HepG2 (cell line): ENCODE measurements at regions not wholly inside any gene's neighbourhood (a gene's known extent, or its start where the extent isn't known, plus 50 kb on each side); places are given as distances from the start of the nearest gene placed in this dataset.

Experiments used
- ATAC-seq: fragments of 200-7000 bp; cut with Tn5 transposase; 3 replicates; pipeline ENCODE4 v1.9.1; 2020; ENCODE audit warnings: mild to moderate bottlenecking, moderate library complexity
- BruUV-seq: library from RNA; stranded (reverse); fragments of 400-500 nt; replicated peaks from 2 replicates; lab custom pipeline; 2021; lab: Mats Ljungman, UMichigan
- CTCF ChIA-PET: fragments of 300-600 bp; formaldehyde crosslinking; extraction: SDS; loops from one replicate; lab custom pipeline; 2021; ENCODE audit warnings: low total read pairs, inconsistent platforms, low intra/inter-chr PET ratio; lab: Yijun Ruan, JAX
- POLR2A ChIA-PET: fragments of 350-600 bp; sonication (Branson Sonifier 250); formaldehyde crosslinking; loops from one replicate; lab custom pipeline; 2020; ENCODE audit warnings: antibody characterized with exemption, inconsistent platforms; lab: Yijun Ruan, JAX
- DNase-seq: peaks from one replicate; pipeline ENCODE4 v3.0.0-alpha.2; 2015; ENCODE audit warnings: low spot score
- FAIRE-seq: peaks from 3 replicates; lab custom pipeline; 2011; peaks lifted over from hg19 to GRCh38; lab: Jason Lieb, UNC
- H2AFZ ChIP-seq: one replicate; pipeline ENCODE4 v1.6.1; 2011; ENCODE audit warnings: low read length, inconsistent platforms
- H3K27ac ChIP-seq: fragments of 300-600 bp; 3 replicates; pipeline ENCODE4 v1.8.0; 2011; ENCODE audit warnings: mixed run types, mild to moderate bottlenecking, mixed read lengths, low read length, inconsistent platforms; ENCODE audit not compliant: insufficient read depth; ENCODE audit errors: extremely low read length
- H3K27me3 ChIP-seq, 2 experiments: fragments of 200-600 bp in 1 of 2; 2 replicates in 1 of 2; 3 replicates in 1 of 2; pipeline versions ENCODE4 v1.6.0 to v1.8.0; 2011; ENCODE audit warnings: low read length in 2 of 2, mild to moderate bottlenecking in 2 of 2, moderate library complexity in 2 of 2, inconsistent platforms in 1 of 2; ENCODE audit not compliant: insufficient read depth in 2 of 2, control insufficient read depth in 1 of 2
- H3K36me3 ChIP-seq, 2 experiments: fragments of 200-600 bp in 1 of 2; replicated peaks in 1 of 2; 2 replicates in 1 of 2; 3 replicates in 1 of 2; pipeline versions ENCODE4 v1.5.1 to v1.8.0; 2011; ENCODE audit warnings: low read length in 2 of 2, inconsistent platforms in 1 of 2; ENCODE audit not compliant: insufficient read depth in 2 of 2, control insufficient read depth in 1 of 2
- H3K4me1 ChIP-seq: 2 replicates; pipeline ENCODE4 v1.5.1; 2012; ENCODE audit warnings: low read length, inconsistent platforms; ENCODE audit not compliant: insufficient read depth
- H3K4me2 ChIP-seq: 2 replicates; pipeline ENCODE4 v1.6.0; 2011; ENCODE audit warnings: low read depth, low read length, inconsistent platforms
- H3K4me3 ChIP-seq, 3 experiments: fragments of 200-600 bp in 1 of 3; sonication (generic), shearing (Covaris generic) in 1 of 3; replicated peaks in 1 of 3; 2 replicates each; pipeline ENCODE4 v1.5.1; 2011 to 2016; ENCODE audit warnings: low read length in 3 of 3, inconsistent platforms in 2 of 3, low read depth in 2 of 3, mild to moderate bottlenecking in 2 of 3, control low read depth in 1 of 3, mixed read lengths in 1 of 3; ENCODE audit not compliant: insufficient read depth in 1 of 3
- H3K79me2 ChIP-seq: one replicate; pipeline ENCODE4 v1.6.1; 2011; ENCODE audit warnings: low read length, inconsistent platforms; ENCODE audit not compliant: insufficient read depth
- H3K9ac ChIP-seq: 2 replicates; pipeline ENCODE4 v1.6.0; 2011; ENCODE audit warnings: mild to moderate bottlenecking, low read depth, low read length, inconsistent platforms; ENCODE audit not compliant: insufficient read depth
- H3K9me3 ChIP-seq: 2 replicates; pipeline ENCODE4 v1.5.1; 2012; ENCODE audit warnings: mild to moderate bottlenecking, low read length
- H4K20me1 ChIP-seq: 2 replicates; pipeline ENCODE4 v1.6.0; 2011; ENCODE audit warnings: inconsistent platforms, mild to moderate bottlenecking, low read length, moderate library complexity; ENCODE audit not compliant: insufficient read depth
- ATF1 ChIP-seq: IDR thresholded peaks from 2 replicates; pipeline ENCODE4 v1.6.1; 2016; ENCODE audit warnings: mild to moderate bottlenecking, control low read depth
- CEBPG ChIP-seq: IDR thresholded peaks from 2 replicates; pipeline ENCODE4 v1.6.1; 2016
- MTF1 ChIP-seq: sonication (generic); formaldehyde crosslinking; IDR thresholded peaks from 2 replicates; pipeline ENCODE4 v1.5.0; 2020; ENCODE audit warnings: missing genetic modification reagents
- SMC3 ChIP-seq: IDR thresholded peaks from 2 replicates; pipeline ENCODE4 v1.6.1; 2011; ENCODE audit warnings: low read length, improper control_type of control experiment
- ZNF12 ChIP-seq: sonication (generic); formaldehyde crosslinking; IDR thresholded peaks from 2 replicates; pipeline ENCODE4 v1.5.0; 2020; ENCODE audit warnings: missing genetic modification reagents
- ZNF180 ChIP-seq: sonication (generic); formaldehyde crosslinking; IDR thresholded peaks from 2 replicates; pipeline ENCODE4 v1.4.0; 2020; ENCODE audit warnings: low read depth, missing genetic modification reagents, borderline replicate concordance
- ZNF207 ChIP-seq: fragments of 450-650 bp; IDR thresholded peaks from 2 replicates; pipeline ENCODE4 v1.6.1; 2016; ENCODE audit warnings: antibody characterized with exemption, borderline replicate concordance
- ZNF230 ChIP-seq: sonication (generic); formaldehyde crosslinking; IDR thresholded peaks from 2 replicates; pipeline ENCODE4 v1.4.0; 2020; ENCODE audit warnings: mild to moderate bottlenecking, missing genetic modification reagents
- ZNF350 ChIP-seq: sonication (generic); formaldehyde crosslinking; IDR thresholded peaks from 2 replicates; pipeline ENCODE4 v1.4.0; 2020; ENCODE audit warnings: mild to moderate bottlenecking, low read depth, missing genetic modification reagents, borderline replicate concordance
- ZNF607 ChIP-seq: sonication (generic); formaldehyde crosslinking; IDR thresholded peaks from 2 replicates; pipeline ENCODE4 v1.5.1; 2020; ENCODE audit warnings: missing genetic modification reagents, mild to moderate bottlenecking, borderline replicate concordance
- ZNF615 ChIP-seq: sonication (generic); formaldehyde crosslinking; IDR thresholded peaks from 2 replicates; pipeline ENCODE4 v1.5.0; 2020; ENCODE audit warnings: mild to moderate bottlenecking, missing genetic modification reagents, borderline replicate concordance
- WGBS: methylation state at CpG from one replicate; pipeline ENCODE4 v1.1.6; 2017; ENCODE audit warnings: low lambda C conversion rate; 5-methylcytosine and 5-hydroxymethylcytosine counted together
- in situ Hi-C: cut with HindIII; loops from 2 replicates; pipeline ENCODE4 v1.10.0; 2017; ENCODE audit warnings: low pct_unique_long_range_greater_than_20kb; ENCODE audit not compliant: extremely low pct_ligation_motif_present
- intact Hi-C: fragments of 100-400 bp; cut with micrococcal nuclease; formaldehyde crosslinking; loops from one replicate; pipeline ENCODE4 v1.10.0; 2022; ENCODE audit not compliant: unreplicated experiment
- TF ChIP-seq, protein P1 (sequence below), 2 experiments: IDR thresholded peaks; 2 replicates each; pipeline ENCODE4 v1.6.1; 2011 to 2012; ENCODE audit warnings: low read length in 2 of 2, borderline replicate concordance in 1 of 2, low read depth in 1 of 2, mild to moderate bottlenecking in 1 of 2, moderate library complexity in 1 of 2
- TF ChIP-seq, protein P2 (sequence below): sonication (generic); formaldehyde crosslinking; IDR thresholded peaks from 2 replicates; pipeline ENCODE4 v1.5.1; 2020; ENCODE audit warnings: missing genetic modification reagents, mild to moderate bottlenecking, borderline replicate concordance

DNA sequence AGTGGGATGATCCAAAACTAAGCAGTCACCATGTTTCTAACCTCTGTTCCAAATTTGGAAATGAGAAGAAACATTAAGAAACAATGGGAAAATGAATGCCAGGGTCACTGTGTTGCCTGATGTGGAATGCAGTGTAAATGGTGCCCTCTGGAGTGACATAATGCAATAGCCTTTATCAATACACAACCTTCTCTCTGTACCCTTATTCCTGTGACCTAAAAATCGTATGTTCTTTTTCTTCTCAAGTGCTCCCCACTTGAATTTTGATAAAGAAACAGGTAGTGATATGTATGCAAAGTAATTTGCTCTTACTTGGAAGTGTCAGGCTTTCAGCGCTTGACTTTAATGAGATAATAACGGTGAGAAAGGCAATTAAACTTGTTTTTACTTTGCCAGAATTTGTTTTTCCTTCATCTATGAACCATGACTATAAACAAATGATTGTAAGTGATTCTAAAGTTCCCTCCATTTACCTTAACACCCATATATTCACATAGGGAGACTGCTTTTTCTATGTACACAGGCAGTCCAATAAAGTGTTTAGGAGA lies 145.8 kb upstream of the THRB start (continued):
- TF ChIP-seq, protein P1, sequence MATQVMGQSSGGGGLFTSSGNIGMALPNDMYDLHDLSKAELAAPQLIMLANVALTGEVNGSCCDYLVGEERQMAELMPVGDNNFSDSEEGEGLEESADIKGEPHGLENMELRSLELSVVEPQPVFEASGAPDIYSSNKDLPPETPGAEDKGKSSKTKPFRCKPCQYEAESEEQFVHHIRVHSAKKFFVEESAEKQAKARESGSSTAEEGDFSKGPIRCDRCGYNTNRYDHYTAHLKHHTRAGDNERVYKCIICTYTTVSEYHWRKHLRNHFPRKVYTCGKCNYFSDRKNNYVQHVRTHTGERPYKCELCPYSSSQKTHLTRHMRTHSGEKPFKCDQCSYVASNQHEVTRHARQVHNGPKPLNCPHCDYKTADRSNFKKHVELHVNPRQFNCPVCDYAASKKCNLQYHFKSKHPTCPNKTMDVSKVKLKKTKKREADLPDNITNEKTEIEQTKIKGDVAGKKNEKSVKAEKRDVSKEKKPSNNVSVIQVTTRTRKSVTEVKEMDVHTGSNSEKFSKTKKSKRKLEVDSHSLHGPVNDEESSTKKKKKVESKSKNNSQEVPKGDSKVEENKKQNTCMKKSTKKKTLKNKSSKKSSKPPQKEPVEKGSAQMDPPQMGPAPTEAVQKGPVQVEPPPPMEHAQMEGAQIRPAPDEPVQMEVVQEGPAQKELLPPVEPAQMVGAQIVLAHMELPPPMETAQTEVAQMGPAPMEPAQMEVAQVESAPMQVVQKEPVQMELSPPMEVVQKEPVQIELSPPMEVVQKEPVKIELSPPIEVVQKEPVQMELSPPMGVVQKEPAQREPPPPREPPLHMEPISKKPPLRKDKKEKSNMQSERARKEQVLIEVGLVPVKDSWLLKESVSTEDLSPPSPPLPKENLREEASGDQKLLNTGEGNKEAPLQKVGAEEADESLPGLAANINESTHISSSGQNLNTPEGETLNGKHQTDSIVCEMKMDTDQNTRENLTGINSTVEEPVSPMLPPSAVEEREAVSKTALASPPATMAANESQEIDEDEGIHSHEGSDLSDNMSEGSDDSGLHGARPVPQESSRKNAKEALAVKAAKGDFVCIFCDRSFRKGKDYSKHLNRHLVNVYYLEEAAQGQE (IDR thresholded peaks at IDR 0.05; ENCODE audit: borderline replicate concordance in 1 of 2, low read depth in 1 of 2, low read length in 2 of 2): no peak
- peak; percentile 81 for TF ChIP-seq SMC3
- peak; percentile 41; the same call in 1 of the 2 replicates for TF ChIP-seq CEBPG (CRISPR knock-in tag)

DNA sequence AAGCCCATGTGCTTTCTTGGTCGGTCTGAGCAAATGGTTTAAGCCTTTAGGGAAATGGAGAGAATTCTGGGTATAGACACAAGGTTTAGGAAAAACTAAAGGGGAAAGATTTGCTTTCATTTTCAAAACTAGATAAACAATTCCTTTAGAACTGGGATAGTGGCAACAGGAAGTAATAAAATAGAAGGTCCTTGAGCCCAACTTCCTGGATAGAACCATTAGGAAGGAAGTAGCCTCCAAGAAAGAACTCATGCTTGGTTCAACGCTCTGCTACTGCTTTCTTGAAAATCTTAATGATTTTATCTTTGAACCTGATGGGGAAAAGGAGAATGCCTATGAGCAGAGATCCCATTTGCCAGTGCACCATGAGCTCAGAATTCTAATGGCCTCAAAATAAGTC lies 147.0 kb upstream of the THRB start:
- no peak overlapping the region for H3K9ac ChIP-seq
- no peak for TF ChIP-seq MTF1 (CRISPR knock-in tag)
- TF ChIP-seq ATF1: no peak
- no peak for TF ChIP-seq ZNF180 (CRISPR knock-in tag)
- TF ChIP-seq ZNF607 (CRISPR knock-in tag): no peak
- no peak for TF ChIP-seq ZNF207
- TF ChIP-seq ZNF230 (CRISPR knock-in tag): no peak
- no peak for TF ChIP-seq ZNF350 (CRISPR knock-in tag)
- no peak for TF ChIP-seq ZNF12 (CRISPR knock-in tag)
- TF ChIP-seq, protein P2, sequence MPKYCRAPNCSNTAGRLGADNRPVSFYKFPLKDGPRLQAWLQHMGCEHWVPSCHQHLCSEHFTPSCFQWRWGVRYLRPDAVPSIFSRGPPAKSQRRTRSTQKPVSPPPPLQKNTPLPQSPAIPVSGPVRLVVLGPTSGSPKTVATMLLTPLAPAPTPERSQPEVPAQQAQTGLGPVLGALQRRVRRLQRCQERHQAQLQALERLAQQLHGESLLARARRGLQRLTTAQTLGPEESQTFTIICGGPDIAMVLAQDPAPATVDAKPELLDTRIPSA (CRISPR knock-in tag): no peak
- no peak for TF ChIP-seq ZNF615 (CRISPR knock-in tag)
- H3K4me1 ChIP-seq: no peaks in the 10 kb centered on the region
- no peak for ATAC-seq
- intact Hi-C loops: loop anchor here (2.0 to 10.0 kb wide), 2 partner anchors 117 to 573 kb away; no protein-coding TSS in a partner anchor
- FAIRE-seq: no peak
- DNase-seq: no peak
- ChIA-PET POLR2A (no interaction called here), CTCF (interaction anchor here (2.0 kb wide), 1 partner anchor 455 kb away, joined by 8 read pairs; no protein-coding TSS in a partner anchor)
- H4K20me1 ChIP-seq: no peaks in the 10 kb centered on the region
- no peak overlapping the region for H2AFZ ChIP-seq
- in situ Hi-C loops: loop anchor here (25.0 kb wide), 1 partner anchor 379 kb away; no protein-coding TSS in a partner anchor
- no peak overlapping the region for H3K4me2 ChIP-seq
- no peaks in the 10 kb centered on the region for H3K27me3 ChIP-seq
- 63% methylated on average over 2 of the region's 2 CpGs for WGBS
- H3K79me2 ChIP-seq: no peaks in the 10 kb centered on the region
- BruUV-seq: no TSS peak
- no peaks in the 10 kb centered on the region for H3K36me3 ChIP-seq
- H3K27ac ChIP-seq: no peak overlapping the region
- no peaks in the 10 kb centered on the region for H3K9me3 ChIP-seq
- no peak overlapping the region for H3K4me3 ChIP-seq
